Caco-2 (cell line): ENCODE measurements at regions not wholly inside any gene's neighbourhood (a gene's known extent, or its start where the extent isn't known, plus 50 kb on each side); places are given as distances from the start of the nearest gene placed in this dataset.
A peak's percentile ranks its signal among the peaks of the same experiment; 100 is the strongest.

Source experiments
- BruUV-seq: library from RNA; stranded (reverse); fragments of 400-500 nt; replicated peaks from 2 replicates; lab custom pipeline; 2021; lab: Mats Ljungman, UMichigan
- CTCF ChIA-PET: fragments of 300-600 bp; sonication (Branson Sonifier 250); formaldehyde crosslinking; loops from one replicate; lab custom pipeline; 2022; ENCODE audit warnings: antibody characterized with exemption; lab: Charles Lee
- POLR2A ChIA-PET: fragments of 300-600 bp; sonication (Branson Sonifier 250); formaldehyde crosslinking; loops from one replicate; lab custom pipeline; 2022; ENCODE audit warnings: antibody characterized with exemption; lab: Charles Lee
- DNase-seq, 2 experiments: peaks; one replicate each; pipeline versions ENCODE4 v3.0.0 to v3.0.0-alpha.2; 2020 to 2022
- H3K27me3 ChIP-seq: replicated peaks from 2 replicates; pipeline ENCODE4 v1.6.0; 2011; ENCODE audit warnings: low read length; ENCODE audit not compliant: control insufficient read depth, insufficient read depth
- H3K36me3 ChIP-seq: 2 replicates; pipeline ENCODE4 v1.5.1; 2011; ENCODE audit warnings: low read length; ENCODE audit not compliant: control insufficient read depth, insufficient read depth
- H3K4me1 ChIP-seq: fragments of 250-450 bp; sonication (Bioruptor Pico); 2 replicates; pipeline ENCODE4 v1.5.1; 2020; ENCODE audit warnings: mild to moderate bottlenecking
- H3K4me3 ChIP-seq: 2 replicates; pipeline ENCODE4 v1.5.1; 2011; ENCODE audit warnings: low read depth, mild to moderate bottlenecking, control low read depth, low read length
- H3K9me3 ChIP-seq: fragments of 250-450 bp; sonication (Bioruptor Pico); 2 replicates; pipeline ENCODE4 v1.5.1; 2020; ENCODE audit warnings: mild to moderate bottlenecking, moderate library complexity
- H3K27ac Mint-ChIP-seq: one replicate; pipeline ENCODE4 v1.8.0; 2022; ENCODE audit warnings: mixed read lengths; ENCODE audit not compliant: unreplicated experiment
- H3K27me3 Mint-ChIP-seq: one replicate; pipeline ENCODE4 v1.8.0; 2022; ENCODE audit warnings: mixed read lengths; ENCODE audit not compliant: insufficient read depth, unreplicated experiment
- H3K36me3 Mint-ChIP-seq: one replicate; pipeline ENCODE4 v1.8.0; 2022; ENCODE audit warnings: mild to moderate bottlenecking, mixed read lengths; ENCODE audit not compliant: insufficient read depth, unreplicated experiment
- H3K4me1 Mint-ChIP-seq: one replicate; pipeline ENCODE4 v1.8.0; 2022; ENCODE audit warnings: low read depth, mixed read lengths; ENCODE audit not compliant: unreplicated experiment
- H3K4me3 Mint-ChIP-seq: one replicate; pipeline ENCODE4 v1.8.0; 2022; ENCODE audit warnings: mild to moderate bottlenecking, moderate library complexity, mixed read lengths; ENCODE audit not compliant: unreplicated experiment
- H3K9me3 Mint-ChIP-seq: one replicate; pipeline ENCODE4 v1.8.0; 2022; ENCODE audit warnings: mixed read lengths; ENCODE audit not compliant: unreplicated experiment
- intact Hi-C: fragments of 100-400 bp; cut with micrococcal nuclease; formaldehyde crosslinking; loops from one replicate; pipeline ENCODE4 v1.10.0; 2022; ENCODE audit not compliant: unreplicated experiment
- TF ChIP-seq, protein P1 (sequence below), 2 experiments: fragments of 200-600 bp in 1 of 2; IDR thresholded peaks; 1 replicate in 1 of 2; 2 replicates in 1 of 2; pipeline versions ENCODE4 v1.5.1 to v1.8.0; 2011 to 2022; ENCODE audit warnings: antibody characterized with exemption in 1 of 2, control low read depth in 1 of 2, inconsistent platforms in 1 of 2, low read depth in 1 of 2, low read length in 1 of 2, mild to moderate bottlenecking in 1 of 2, moderate library complexity in 1 of 2; ENCODE audit not compliant: insufficient read depth in 1 of 2, severe bottlenecking in 1 of 2, unreplicated experiment in 1 of 2

- Histone ChIP-seq H3K9me3 (no peaks in the 10 kb centered on the region), H3K4me3 (no peak overlapping the region), H3K4me1 (peaks cover 16% of the 10 kb centered on the region), H3K36me3 (no peaks in the 10 kb centered on the region), H3K27me3 (no peaks in the 10 kb centered on the region)
- peaks cover 10% of the 10 kb centered on the region for H3K4me1 Mint-ChIP-seq
- no peak overlapping the region for H3K4me3 Mint-ChIP-seq
- peaks cover 4% of the 10 kb centered on the region for H3K9me3 Mint-ChIP-seq
- intact Hi-C loops = no loop called here
- no TSS peak for BruUV-seq
- no peak overlapping the region for H3K27ac Mint-ChIP-seq
- CTCF ChIA-PET = no interaction called here
- POLR2A ChIA-PET = no interaction called here
- H3K36me3 Mint-ChIP-seq = no peaks in the 10 kb centered on the region
- TF ChIP-seq, protein P1, sequence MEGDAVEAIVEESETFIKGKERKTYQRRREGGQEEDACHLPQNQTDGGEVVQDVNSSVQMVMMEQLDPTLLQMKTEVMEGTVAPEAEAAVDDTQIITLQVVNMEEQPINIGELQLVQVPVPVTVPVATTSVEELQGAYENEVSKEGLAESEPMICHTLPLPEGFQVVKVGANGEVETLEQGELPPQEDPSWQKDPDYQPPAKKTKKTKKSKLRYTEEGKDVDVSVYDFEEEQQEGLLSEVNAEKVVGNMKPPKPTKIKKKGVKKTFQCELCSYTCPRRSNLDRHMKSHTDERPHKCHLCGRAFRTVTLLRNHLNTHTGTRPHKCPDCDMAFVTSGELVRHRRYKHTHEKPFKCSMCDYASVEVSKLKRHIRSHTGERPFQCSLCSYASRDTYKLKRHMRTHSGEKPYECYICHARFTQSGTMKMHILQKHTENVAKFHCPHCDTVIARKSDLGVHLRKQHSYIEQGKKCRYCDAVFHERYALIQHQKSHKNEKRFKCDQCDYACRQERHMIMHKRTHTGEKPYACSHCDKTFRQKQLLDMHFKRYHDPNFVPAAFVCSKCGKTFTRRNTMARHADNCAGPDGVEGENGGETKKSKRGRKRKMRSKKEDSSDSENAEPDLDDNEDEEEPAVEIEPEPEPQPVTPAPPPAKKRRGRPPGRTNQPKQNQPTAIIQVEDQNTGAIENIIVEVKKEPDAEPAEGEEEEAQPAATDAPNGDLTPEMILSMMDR (IDR thresholded peaks at IDR 0.05; ENCODE audit: insufficient read depth in 1 of 2, low read depth in 1 of 2, low read length in 1 of 2, severe bottlenecking in 1 of 2, unreplicated experiment in 1 of 2) = no peak
- no peak for DNase-seq
- H3K27me3 Mint-ChIP-seq = no peaks in the 10 kb centered on the region
Measured at GRCh38 chr4:188396037-188396436, 256.8 kb downstream of the TRIML1 start.

GRCh38 chr4:188399834-188400233 is 260.6 kb downstream of the TRIML1 start:
- DNase-seq = peak; percentile 54 to 71
- peak overlapping the region; percentile 27 for H3K27ac Mint-ChIP-seq
- POLR2A ChIA-PET = interaction anchor here (0.7 kb wide), 1 partner anchor 585 kb away, joined by 3 read pairs; no protein-coding TSS in a partner anchor

GRCh38 chr4:188400451-188400850 is 261.2 kb downstream of the TRIML1 start:
- intact Hi-C loops = no loop called here
- POLR2A ChIA-PET = interaction anchor here (0.7 kb wide), 1 partner anchor 586 kb away, joined by 3 read pairs; no protein-coding TSS in a partner anchor
- no peak overlapping the region for H3K4me3 ChIP-seq
- Mint-ChIP-seq H3K27me3 (no peaks in the 10 kb centered on the region), H3K4me3 (no peak overlapping the region), H3K4me1 (peaks cover 10% of the 10 kb centered on the region), H3K36me3 (no peaks in the 10 kb centered on the region), H3K27ac (no peak overlapping the region), H3K9me3 (no peaks in the 10 kb centered on the region)
- TF ChIP-seq, protein P1 (IDR thresholded peaks at IDR 0.05; ENCODE audit: insufficient read depth in 1 of 2, low read depth in 1 of 2, low read length in 1 of 2, severe bottlenecking in 1 of 2, unreplicated experiment in 1 of 2) = no peak
- CTCF ChIA-PET = no interaction called here
- no peaks in the 10 kb centered on the region for H3K9me3 ChIP-seq
- DNase-seq = no peak
- peaks cover 16% of the 10 kb centered on the region for H3K4me1 ChIP-seq
- no peaks in the 10 kb centered on the region for H3K36me3 ChIP-seq
- BruUV-seq = no TSS peak
- H3K27me3 ChIP-seq = no peaks in the 10 kb centered on the region

More at GRCh38 chr4:188399834-188400233, 260.6 kb downstream of the TRIML1 start:
- Histone ChIP-seq H3K4me3 (no peak overlapping the region), H3K36me3 (no peaks in the 10 kb centered on the region), H3K4me1 (peaks cover 16% of the 10 kb centered on the region), H3K27me3 (no peaks in the 10 kb centered on the region), H3K9me3 (no peaks in the 10 kb centered on the region)
- no peaks in the 10 kb centered on the region for H3K27me3 Mint-ChIP-seq
- no TSS peak for BruUV-seq
- TF ChIP-seq, protein P1 (IDR thresholded peaks at IDR 0.05; ENCODE audit: insufficient read depth in 1 of 2, low read depth in 1 of 2, low read length in 1 of 2, severe bottlenecking in 1 of 2, unreplicated experiment in 1 of 2) = no peak
- peaks cover 10% of the 10 kb centered on the region for H3K4me1 Mint-ChIP-seq
- H3K36me3 Mint-ChIP-seq = no peaks in the 10 kb centered on the region
- CTCF ChIA-PET = no interaction called here
- H3K9me3 Mint-ChIP-seq = no peaks in the 10 kb centered on the region
- H3K4me3 Mint-ChIP-seq = no peak overlapping the region
- intact Hi-C loops = no loop called here
